ENCODE measurements at regions not wholly inside any gene's neighbourhood (a gene's known extent, or its start where the extent isn't known, plus 50 kb on each side); places are given as distances from the start of the nearest gene placed in this dataset.

GRCh38 chr2:64234150-64234549 lies 89.9 kb upstream of the PELI1 start:
- no peak for TF ChIP-seq POLR2AphosphoS5 (IDR thresholded peaks at IDR 0.05)
- TF ChIP-seq, protein P1, sequence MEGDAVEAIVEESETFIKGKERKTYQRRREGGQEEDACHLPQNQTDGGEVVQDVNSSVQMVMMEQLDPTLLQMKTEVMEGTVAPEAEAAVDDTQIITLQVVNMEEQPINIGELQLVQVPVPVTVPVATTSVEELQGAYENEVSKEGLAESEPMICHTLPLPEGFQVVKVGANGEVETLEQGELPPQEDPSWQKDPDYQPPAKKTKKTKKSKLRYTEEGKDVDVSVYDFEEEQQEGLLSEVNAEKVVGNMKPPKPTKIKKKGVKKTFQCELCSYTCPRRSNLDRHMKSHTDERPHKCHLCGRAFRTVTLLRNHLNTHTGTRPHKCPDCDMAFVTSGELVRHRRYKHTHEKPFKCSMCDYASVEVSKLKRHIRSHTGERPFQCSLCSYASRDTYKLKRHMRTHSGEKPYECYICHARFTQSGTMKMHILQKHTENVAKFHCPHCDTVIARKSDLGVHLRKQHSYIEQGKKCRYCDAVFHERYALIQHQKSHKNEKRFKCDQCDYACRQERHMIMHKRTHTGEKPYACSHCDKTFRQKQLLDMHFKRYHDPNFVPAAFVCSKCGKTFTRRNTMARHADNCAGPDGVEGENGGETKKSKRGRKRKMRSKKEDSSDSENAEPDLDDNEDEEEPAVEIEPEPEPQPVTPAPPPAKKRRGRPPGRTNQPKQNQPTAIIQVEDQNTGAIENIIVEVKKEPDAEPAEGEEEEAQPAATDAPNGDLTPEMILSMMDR (IDR thresholded peaks at IDR 0.05) = no peak
- no peak for TF ChIP-seq POLR2A (IDR thresholded peaks at IDR 0.05)
- TF ChIP-seq EP300 (IDR thresholded peaks at IDR 0.05) = no peak

All from gastroesophageal sphincter (tissue), 3 donors.